Endothelial cell of umbilical vein (primary cell): ENCODE measurements at regions not wholly inside any gene's neighbourhood (a gene's known extent, or its start where the extent isn't known, plus 50 kb on each side); places are given as distances from the start of the nearest gene placed in this dataset.

Experiments used
- CTCF ChIP-seq, 2 donors: IDR thresholded peaks; 1 replicate in 1 of 2; 2 replicates in 1 of 2; pipeline ENCODE4 v1.5.1; 2011; ENCODE audit warnings: low read length in 2 of 2, mild to moderate bottlenecking in 2 of 2, moderate library complexity in 2 of 2, control low read depth in 1 of 2, inconsistent platforms in 1 of 2, low read depth in 1 of 2; ENCODE audit not compliant: insufficient read depth in 1 of 2; ENCODE audit errors: extremely low read depth in 1 of 2
- EZH2 ChIP-seq: IDR thresholded peaks from 2 replicates; pipeline ENCODE4 v1.6.1; 2012; ENCODE audit warnings: borderline replicate concordance, low read depth, mild to moderate bottlenecking, moderate library complexity, low read length, inconsistent platforms; ENCODE audit not compliant: severe bottlenecking
- MAX ChIP-seq: IDR thresholded peaks from 2 replicates; pipeline ENCODE4 v1.6.1; 2011; ENCODE audit not compliant: insufficient read depth, insufficient read length

- TF ChIP-seq EZH2 (no peak), CTCF (IDR thresholded peaks at IDR 0.05; ENCODE audit: extremely low read depth in 1 of 2, insufficient read depth in 1 of 2, low read depth in 1 of 2, low read length in 2 of 2) (no peak), MAX (no peak)
These were observed 343.7 kb upstream of the KLF3 start for GRCh38 chr4:38320343-38320695.
